AG09319 (cell line): ENCODE measurements at regions not wholly inside any gene's neighbourhood (a gene's known extent, or its start where the extent isn't known, plus 50 kb on each side); places are given as distances from the start of the nearest gene placed in this dataset.
A peak's percentile ranks its signal among the peaks of the same experiment; 100 is the strongest.

Source experiments
- DNase-seq: peaks from one replicate; pipeline ENCODE4 v3.0.0-alpha.2; 2010; ENCODE audit warnings: low read depth; ENCODE audit errors: extremely low read depth
- CTCF ChIP-seq: IDR thresholded peaks from 2 replicates; pipeline ENCODE4 v1.5.1; 2011; ENCODE audit warnings: low read depth, mild to moderate bottlenecking, inconsistent platforms, low read length, moderate library complexity

- peak; percentile 12 for TF ChIP-seq CTCF
- peak; percentile 38 for DNase-seq
These were observed 735.1 kb upstream of the MARCKS start for GRCh38 chr6:113122060-113122459.

- TF ChIP-seq CTCF, result no peak
- DNase-seq, result no peak
These were observed 731.5 kb upstream of the MARCKS start for GRCh38 chr6:113125626-113126025.

GRCh38 chr6:113127786-113128419 lies 729.2 kb upstream of the MARCKS start:
- TF ChIP-seq CTCF, result no peak
- DNase-seq, result no peak

GRCh38 chr6:113128661-113129060 lies 728.5 kb upstream of the MARCKS start:
- no peak for DNase-seq
- TF ChIP-seq CTCF, result no peak

- no peak for DNase-seq
- no peak for TF ChIP-seq CTCF
These were observed 727.2 kb upstream of the MARCKS start for GRCh38 chr6:113129991-113130390.

- no peak for TF ChIP-seq CTCF
- no peak for DNase-seq
These were observed 719.7 kb upstream of the MARCKS start for GRCh38 chr6:113137426-113137825.

GRCh38 chr6:113140721-113141120 lies 716.4 kb upstream of the MARCKS start:
- TF ChIP-seq CTCF, result no peak
- no peak for DNase-seq
